ENCODE measurements at regions not wholly inside any gene's neighbourhood (a gene's known extent, or its start where the extent isn't known, plus 50 kb on each side); places are given as distances from the start of the nearest gene placed in this dataset.
A peak's percentile ranks its signal among the peaks of the same experiment; 100 is the strongest.
"Not testable (repeated sequence)": the region's sequence is repeated elsewhere in the genome, so short reads cannot be mapped to it uniquely, and the experiment has no call there.

DNA sequence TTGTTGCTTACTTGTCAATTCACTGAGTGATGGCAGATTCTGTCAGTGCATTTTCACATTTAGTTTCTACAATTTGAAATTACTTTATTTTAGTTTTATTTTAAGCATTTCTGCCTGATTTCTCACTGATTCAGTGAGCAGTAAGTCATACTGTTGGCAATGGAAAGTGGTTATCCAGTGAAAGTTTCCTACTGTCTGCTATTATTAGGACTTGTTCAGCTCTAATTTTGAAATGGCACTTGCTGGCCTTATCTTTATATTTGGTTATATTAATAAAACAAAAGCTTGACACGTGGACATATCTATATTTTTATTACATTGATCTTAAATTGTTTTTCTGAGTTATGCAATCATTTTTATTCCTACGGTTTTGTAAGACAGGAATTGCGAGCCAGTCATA is 871.8 kb upstream of the SLC35B3 start:
- Histone ChIP-seq H3K4me1 (ENCODE audit: control insufficient read depth, insufficient read depth, low read length) (peaks cover 6% of the 10 kb centered on the region), H3K27me3 (replicated peaks; ENCODE audit: control insufficient read depth, insufficient read depth, low read length) (no peaks in the 10 kb centered on the region), H3K9ac (ENCODE audit: low read length) (no peak overlapping the region), H3K4me3 (ENCODE audit: low read length) (no peak overlapping the region), H3K36me3 (ENCODE audit: control insufficient read depth, insufficient read depth, low read length, severe bottlenecking) (no peaks in the 10 kb centered on the region), H3K9me3 (ENCODE audit: control insufficient read depth, low read length) (no peaks in the 10 kb centered on the region)
- DNase-seq (ENCODE audit: low read depth), result no peak

DNA sequence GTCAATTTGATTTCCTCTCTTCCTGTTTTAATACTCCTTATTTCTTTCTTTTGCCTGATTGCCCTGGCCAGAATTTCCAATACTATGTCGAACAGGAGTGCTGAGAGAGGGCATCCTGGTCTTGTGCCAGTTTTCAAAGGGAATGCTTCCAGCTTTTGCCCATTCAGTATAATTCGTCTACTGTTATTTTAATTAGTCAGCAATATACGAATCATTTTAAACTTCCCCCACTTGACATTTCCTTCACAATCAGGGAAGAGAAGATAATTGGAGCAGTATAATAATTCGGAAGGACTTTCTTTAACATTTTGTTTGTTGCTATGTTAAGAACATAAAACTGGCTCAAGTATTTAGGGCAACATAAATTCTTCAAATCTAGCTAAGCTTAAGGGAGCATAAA is 860.3 kb upstream of the SLC35B3 start:
- no peak overlapping the region for H3K4me3 ChIP-seq (ENCODE audit: low read length)
- no peaks in the 10 kb centered on the region for H3K27me3 ChIP-seq (replicated peaks; ENCODE audit: control insufficient read depth, insufficient read depth, low read length)
- DNase-seq (ENCODE audit: low read depth), result no peak
- no peaks in the 10 kb centered on the region for H3K4me1 ChIP-seq (ENCODE audit: control insufficient read depth, insufficient read depth, low read length)
- H3K36me3 ChIP-seq (ENCODE audit: control insufficient read depth, insufficient read depth, low read length, severe bottlenecking), result no peaks in the 10 kb centered on the region
- peaks cover 3% of the 10 kb centered on the region for H3K9me3 ChIP-seq (ENCODE audit: control insufficient read depth, low read length)
- H3K9ac ChIP-seq (ENCODE audit: low read length), result no peak overlapping the region

DNA sequence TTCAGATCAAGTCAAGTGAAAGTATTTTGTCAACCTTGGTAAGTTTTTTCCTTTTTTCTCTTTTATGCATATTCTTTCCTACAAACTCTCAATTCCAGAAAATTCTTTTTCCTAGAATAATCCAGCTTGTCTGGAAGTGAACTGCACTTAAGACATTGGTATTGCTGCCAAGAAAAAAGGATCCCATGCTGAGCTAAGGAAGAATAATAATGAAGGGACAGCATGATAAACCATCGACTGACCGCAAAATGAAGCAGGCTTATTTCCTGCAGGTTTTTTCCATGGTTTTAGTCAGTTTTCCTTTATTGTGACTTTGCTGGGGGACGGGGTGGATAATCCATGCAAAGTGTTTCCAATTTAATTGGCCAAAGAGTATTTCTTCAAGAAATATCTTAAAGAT is 857.6 kb upstream of the SLC35B3 start:
- H3K36me3 ChIP-seq (ENCODE audit: control insufficient read depth, insufficient read depth, low read length, severe bottlenecking), result no peaks in the 10 kb centered on the region
- H3K27me3 ChIP-seq (replicated peaks; ENCODE audit: control insufficient read depth, insufficient read depth, low read length), result no peaks in the 10 kb centered on the region
- no peak overlapping the region for H3K4me3 ChIP-seq (ENCODE audit: low read length)
- peaks cover 3% of the 10 kb centered on the region for H3K9me3 ChIP-seq (ENCODE audit: control insufficient read depth, low read length)
- peak; percentile 31 for DNase-seq (ENCODE audit: low read depth)
- H3K9ac ChIP-seq (ENCODE audit: low read length), result no peak overlapping the region
- H3K4me1 ChIP-seq (ENCODE audit: control insufficient read depth, insufficient read depth, low read length), result no peaks in the 10 kb centered on the region

DNA sequence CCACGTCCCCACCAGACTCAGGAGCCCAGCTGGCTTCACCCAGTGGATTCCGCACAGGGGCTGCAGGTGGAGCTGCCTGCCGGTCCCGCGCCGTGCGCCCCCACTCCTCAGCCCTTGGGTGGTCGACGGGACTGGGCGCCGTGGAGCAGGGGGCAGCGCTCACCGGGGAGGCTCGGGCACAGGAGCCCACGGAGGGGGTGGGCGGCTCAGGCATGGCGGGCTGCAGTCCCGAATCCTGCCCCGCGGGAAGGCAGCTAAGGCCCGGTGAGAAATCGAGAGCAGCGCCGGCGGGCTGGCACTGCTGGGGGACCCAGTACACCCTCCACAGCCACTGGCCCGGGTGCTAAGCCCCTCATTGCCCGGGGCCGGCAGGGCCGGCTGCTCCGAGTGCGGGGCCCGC is 855.0 kb upstream of the SLC35B3 start:
- not testable (repeated sequence) for H3K4me3 ChIP-seq (ENCODE audit: low read length); H3K4me1 ChIP-seq (ENCODE audit: control insufficient read depth, insufficient read depth, low read length); H3K9ac ChIP-seq (ENCODE audit: low read length); H3K36me3 ChIP-seq (ENCODE audit: control insufficient read depth, insufficient read depth, low read length, severe bottlenecking); H3K9me3 ChIP-seq (ENCODE audit: control insufficient read depth, low read length); H3K27me3 ChIP-seq (replicated peaks; ENCODE audit: control insufficient read depth, insufficient read depth, low read length); DNase-seq (ENCODE audit: low read depth)

DNA sequence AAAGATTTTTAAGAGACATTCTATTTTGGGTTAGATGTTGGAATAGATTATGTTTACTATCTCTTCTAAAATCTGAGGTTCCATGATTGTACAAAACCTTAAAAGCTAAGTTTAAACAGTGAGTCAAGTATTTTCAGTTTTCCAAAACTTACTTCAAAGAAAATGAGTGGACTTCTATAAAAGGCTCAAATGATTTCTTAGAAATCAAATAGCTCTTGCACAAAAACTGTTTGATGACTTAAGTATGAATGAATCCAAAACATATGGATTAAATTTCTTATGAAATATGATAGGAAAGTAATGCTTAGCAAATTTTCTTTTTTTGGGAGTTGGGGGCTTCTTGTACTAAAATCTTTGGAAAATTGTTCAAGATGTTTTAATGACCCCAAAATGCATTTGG is 837.3 kb upstream of the SLC35B3 start:
- DNase-seq (ENCODE audit: low read depth), result peak; percentile 55
- no peaks in the 10 kb centered on the region for H3K36me3 ChIP-seq (ENCODE audit: control insufficient read depth, insufficient read depth, low read length, severe bottlenecking)
- H3K9ac ChIP-seq (ENCODE audit: low read length), result no peak overlapping the region

DNA sequence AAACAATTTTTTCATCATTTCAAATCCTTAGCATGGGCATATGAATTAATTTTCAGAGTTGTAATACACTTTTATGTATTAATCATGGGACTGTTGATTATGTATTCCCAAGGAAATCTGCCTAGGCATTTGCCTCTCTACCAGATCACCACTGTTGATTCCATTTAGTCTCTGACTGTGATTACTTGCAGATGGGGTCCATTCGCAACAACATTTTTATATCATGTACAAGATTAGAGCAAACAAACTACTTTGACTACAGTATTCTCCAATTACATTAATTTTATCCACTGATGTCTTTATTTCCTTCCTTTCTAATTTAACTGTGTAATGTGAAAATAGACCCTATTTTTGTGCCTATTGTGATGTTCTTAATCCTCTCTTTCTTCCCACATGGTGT is 831.4 kb upstream of the SLC35B3 start:
- no peak overlapping the region for H3K9ac ChIP-seq (ENCODE audit: low read length)
- no peaks in the 10 kb centered on the region for H3K4me1 ChIP-seq (ENCODE audit: control insufficient read depth, insufficient read depth, low read length)
- no peak for DNase-seq (ENCODE audit: low read depth)
- H3K4me3 ChIP-seq (ENCODE audit: low read length), result no peak overlapping the region
- no peaks in the 10 kb centered on the region for H3K36me3 ChIP-seq (ENCODE audit: control insufficient read depth, insufficient read depth, low read length, severe bottlenecking)
- peaks cover 9% of the 10 kb centered on the region for H3K9me3 ChIP-seq (ENCODE audit: control insufficient read depth, low read length)
- H3K27me3 ChIP-seq (replicated peaks; ENCODE audit: control insufficient read depth, insufficient read depth, low read length), result no peaks in the 10 kb centered on the region

More for the DNA sequence above, 837.3 kb upstream of the SLC35B3 start:
- peaks cover 6% of the 10 kb centered on the region for H3K9me3 ChIP-seq (ENCODE audit: control insufficient read depth, low read length)
- H3K4me3 ChIP-seq (ENCODE audit: low read length), result no peak overlapping the region
- H3K27me3 ChIP-seq (replicated peaks; ENCODE audit: control insufficient read depth, insufficient read depth, low read length), result no peaks in the 10 kb centered on the region
- no peaks in the 10 kb centered on the region for H3K4me1 ChIP-seq (ENCODE audit: control insufficient read depth, insufficient read depth, low read length)

DNA sequence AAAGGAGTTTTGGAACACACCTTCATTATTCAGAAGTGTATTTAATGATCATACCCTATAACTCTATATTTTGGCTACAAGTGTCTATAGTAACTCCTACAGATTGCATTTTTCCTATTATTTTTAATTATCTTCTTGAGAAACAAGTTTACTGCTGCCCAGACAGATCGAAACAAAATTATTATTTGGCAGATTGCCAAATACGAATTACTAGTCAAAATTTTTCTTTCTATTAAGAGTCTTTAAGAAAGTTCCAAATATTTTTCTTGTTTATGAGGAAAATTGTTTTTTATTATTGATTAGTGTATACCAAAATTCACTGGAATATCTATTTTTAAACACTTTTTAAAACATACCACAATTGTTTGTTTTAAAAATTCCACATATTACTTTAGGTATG is 821.9 kb upstream of the SLC35B3 start:
- H3K27me3 ChIP-seq (replicated peaks; ENCODE audit: control insufficient read depth, insufficient read depth, low read length), result no peaks in the 10 kb centered on the region
- no peak overlapping the region for H3K9ac ChIP-seq (ENCODE audit: low read length)
- no peak for DNase-seq (ENCODE audit: low read depth)

DNA sequence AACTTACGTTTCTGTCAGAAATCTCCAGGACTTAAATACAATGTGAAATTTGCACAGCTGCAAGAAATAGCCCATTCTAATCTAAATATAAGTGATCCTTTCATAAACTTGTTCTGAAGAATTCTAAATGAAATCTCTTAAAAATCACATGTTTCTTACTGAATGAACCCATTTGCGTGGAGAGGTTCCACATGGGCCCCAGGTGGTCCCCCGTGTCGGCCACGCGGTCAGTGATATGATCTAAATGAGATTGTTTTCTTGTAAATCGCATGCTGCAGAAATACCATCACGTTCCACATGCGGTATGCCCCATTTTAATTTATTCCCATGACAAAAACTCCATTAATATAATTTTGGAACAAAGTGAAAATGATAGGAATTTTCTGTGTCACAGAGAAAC is 818.9 kb upstream of the SLC35B3 start:
- no peaks in the 10 kb centered on the region for H3K4me1 ChIP-seq (ENCODE audit: control insufficient read depth, insufficient read depth, low read length)
- DNase-seq (ENCODE audit: low read depth), result no peak
- no peak overlapping the region for H3K9ac ChIP-seq (ENCODE audit: low read length)
- H3K27me3 ChIP-seq (replicated peaks; ENCODE audit: control insufficient read depth, insufficient read depth, low read length), result no peaks in the 10 kb centered on the region
- H3K36me3 ChIP-seq (ENCODE audit: control insufficient read depth, insufficient read depth, low read length, severe bottlenecking), result no peaks in the 10 kb centered on the region
- no peaks in the 10 kb centered on the region for H3K9me3 ChIP-seq (ENCODE audit: control insufficient read depth, low read length)
- no peak overlapping the region for H3K4me3 ChIP-seq (ENCODE audit: low read length)

More for the DNA sequence above, 821.9 kb upstream of the SLC35B3 start:
- Histone ChIP-seq H3K4me3 (ENCODE audit: low read length) (no peak overlapping the region), H3K4me1 (ENCODE audit: control insufficient read depth, insufficient read depth, low read length) (no peaks in the 10 kb centered on the region), H3K9me3 (ENCODE audit: control insufficient read depth, low read length) (peaks cover 8% of the 10 kb centered on the region), H3K36me3 (ENCODE audit: control insufficient read depth, insufficient read depth, low read length, severe bottlenecking) (no peaks in the 10 kb centered on the region)

DNA sequence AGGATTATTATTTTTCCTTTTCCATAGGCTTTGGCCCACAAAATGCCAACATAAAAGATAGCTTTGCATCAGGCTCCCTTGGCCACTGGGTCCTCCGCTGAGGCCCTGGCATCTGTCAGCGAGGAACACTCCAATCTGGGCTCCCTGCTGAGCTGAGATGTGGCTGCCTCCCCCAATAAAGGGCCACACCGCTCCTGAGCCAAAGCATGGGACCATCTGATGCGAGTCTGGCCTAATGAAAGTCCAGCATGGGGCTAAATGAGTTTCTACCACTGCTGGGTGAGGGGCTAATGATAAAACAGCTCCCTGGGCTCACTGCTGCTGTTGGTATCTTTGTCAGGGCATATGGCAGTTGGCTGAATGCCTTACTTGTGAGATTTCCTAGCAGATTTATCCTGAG is 817.5 kb upstream of the SLC35B3 start:
- no peaks in the 10 kb centered on the region for H3K36me3 ChIP-seq (ENCODE audit: control insufficient read depth, insufficient read depth, low read length, severe bottlenecking)
- no peaks in the 10 kb centered on the region for H3K27me3 ChIP-seq (replicated peaks; ENCODE audit: control insufficient read depth, insufficient read depth, low read length)
- DNase-seq (ENCODE audit: low read depth), result no peak
- no peak overlapping the region for H3K4me3 ChIP-seq (ENCODE audit: low read length)
- no peak overlapping the region for H3K9ac ChIP-seq (ENCODE audit: low read length)
- no peaks in the 10 kb centered on the region for H3K9me3 ChIP-seq (ENCODE audit: control insufficient read depth, low read length)
- no peaks in the 10 kb centered on the region for H3K4me1 ChIP-seq (ENCODE audit: control insufficient read depth, insufficient read depth, low read length)

DNA sequence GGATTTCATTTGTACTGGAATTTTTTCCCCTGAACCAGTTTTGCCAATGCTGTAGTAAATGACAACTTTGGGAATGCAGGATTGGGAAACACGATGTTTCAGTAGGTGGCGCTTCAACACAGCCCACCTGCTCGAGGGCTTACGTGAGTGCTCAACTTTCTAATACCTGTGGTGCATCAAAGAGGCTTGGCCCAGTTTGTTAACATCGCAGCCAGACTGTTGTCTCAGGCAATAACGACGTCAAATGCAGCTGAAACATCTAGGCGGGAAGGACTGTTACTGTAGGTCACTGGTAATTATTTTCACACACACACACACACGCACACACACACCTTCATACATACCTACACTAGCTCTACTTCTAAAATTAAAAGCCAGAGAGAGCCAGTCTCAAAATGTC is 815.5 kb upstream of the SLC35B3 start:
- DNase-seq (ENCODE audit: low read depth), result peak; percentile 61

DNA sequence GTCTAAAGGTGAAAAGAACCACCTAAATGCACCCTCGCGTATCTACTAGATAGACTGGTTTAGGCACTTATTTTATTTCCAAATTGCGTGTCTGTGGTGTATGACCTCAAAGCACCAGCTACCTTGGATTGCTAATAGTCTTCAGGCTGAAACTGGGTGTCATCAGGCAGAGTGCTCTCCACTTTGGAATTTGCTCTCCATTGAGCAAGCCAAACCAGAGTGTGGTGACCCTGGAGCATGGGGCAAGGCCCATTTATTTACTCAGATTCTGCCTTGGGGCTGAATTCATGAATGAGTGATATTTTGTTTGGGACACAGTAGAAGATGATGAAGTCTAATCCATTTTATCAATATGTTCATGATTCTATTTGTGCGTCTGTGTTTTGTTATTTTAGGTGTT is 812.8 kb upstream of the SLC35B3 start:
- no peaks in the 10 kb centered on the region for H3K27me3 ChIP-seq (replicated peaks; ENCODE audit: control insufficient read depth, insufficient read depth, low read length)
- no peaks in the 10 kb centered on the region for H3K4me1 ChIP-seq (ENCODE audit: control insufficient read depth, insufficient read depth, low read length)
- H3K9me3 ChIP-seq (ENCODE audit: control insufficient read depth, low read length), result no peaks in the 10 kb centered on the region
- DNase-seq (ENCODE audit: low read depth), result no peak
- no peak overlapping the region for H3K4me3 ChIP-seq (ENCODE audit: low read length)
- H3K9ac ChIP-seq (ENCODE audit: low read length), result no peak overlapping the region
- no peaks in the 10 kb centered on the region for H3K36me3 ChIP-seq (ENCODE audit: control insufficient read depth, insufficient read depth, low read length, severe bottlenecking)

More for the DNA sequence above, 815.5 kb upstream of the SLC35B3 start:
- Histone ChIP-seq H3K27me3 (replicated peaks; ENCODE audit: control insufficient read depth, insufficient read depth, low read length) (no peaks in the 10 kb centered on the region), H3K4me1 (ENCODE audit: control insufficient read depth, insufficient read depth, low read length) (no peaks in the 10 kb centered on the region), H3K4me3 (ENCODE audit: low read length) (no peak overlapping the region), H3K9ac (ENCODE audit: low read length) (no peak overlapping the region), H3K9me3 (ENCODE audit: control insufficient read depth, low read length) (no peaks in the 10 kb centered on the region), H3K36me3 (ENCODE audit: control insufficient read depth, insufficient read depth, low read length, severe bottlenecking) (no peaks in the 10 kb centered on the region)

DNA sequence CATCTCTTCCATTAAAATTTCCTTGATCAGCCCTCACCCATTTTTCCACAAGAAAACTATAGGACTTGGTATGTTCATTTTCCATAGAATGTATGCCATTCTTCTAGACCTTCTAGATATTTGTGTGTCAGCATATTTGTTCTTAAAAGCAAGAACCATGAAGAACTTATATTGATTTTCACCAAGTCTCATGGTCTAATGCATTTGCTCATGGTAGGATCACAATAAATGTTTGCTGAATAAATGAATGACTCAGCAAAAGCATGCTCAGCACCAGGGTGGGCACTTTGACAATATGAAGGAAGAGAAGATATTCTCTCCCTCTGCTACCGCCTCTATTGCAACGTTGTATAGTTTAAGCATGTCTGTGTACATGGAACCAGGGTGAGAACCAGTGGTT is 805.5 kb upstream of the SLC35B3 start:
- Histone ChIP-seq H3K4me3 (ENCODE audit: low read length) (no peak overlapping the region), H3K9me3 (ENCODE audit: control insufficient read depth, low read length) (no peaks in the 10 kb centered on the region), H3K36me3 (ENCODE audit: control insufficient read depth, insufficient read depth, low read length, severe bottlenecking) (no peaks in the 10 kb centered on the region), H3K9ac (ENCODE audit: low read length) (no peak overlapping the region), H3K27me3 (replicated peaks; ENCODE audit: control insufficient read depth, insufficient read depth, low read length) (no peaks in the 10 kb centered on the region), H3K4me1 (ENCODE audit: control insufficient read depth, insufficient read depth, low read length) (no peaks in the 10 kb centered on the region)
- no peak for DNase-seq (ENCODE audit: low read depth)
